Endothelial cell of umbilical vein (primary cell): ENCODE measurements at regions not wholly inside any gene's neighbourhood (a gene's known extent, or its start where the extent isn't known, plus 50 kb on each side); places are given as distances from the start of the nearest gene placed in this dataset.

ENCODE experiments used
- BruUV-seq: library from RNA; stranded (reverse); fragments of 400-500 nt; replicated peaks from 2 replicates; lab custom pipeline; 2021; lab: Mats Ljungman, UMichigan
- CTCF ChIA-PET: fragments of 300-600, 350-600 bp; sonication (Branson Sonifier 250); formaldehyde crosslinking; loops from one replicate; lab custom pipeline; 2021; ENCODE audit warnings: antibody characterized with exemption, inconsistent platforms; lab: Charles Lee
- POLR2A ChIA-PET: fragments of 300-600, 350-600 bp; sonication (Branson Sonifier 250); formaldehyde crosslinking; loops from one replicate; lab custom pipeline; 2021; ENCODE audit warnings: antibody characterized with exemption, inconsistent platforms; lab: Charles Lee
- DNase-seq: peaks from one replicate; pipeline ENCODE4 v3.0.0-alpha.2; 2011; ENCODE audit warnings: low read depth, low spot score
- FAIRE-seq: peaks from 2 replicates; lab custom pipeline; 2011; peaks lifted over from hg19 to GRCh38; lab: Jason Lieb, UNC
- H2AFZ ChIP-seq: 2 replicates; pipeline ENCODE4 v1.6.0; 2012; ENCODE audit warnings: low read depth, low read length, control low read depth, inconsistent platforms
- H3K27ac ChIP-seq: 2 replicates; pipeline ENCODE4 v1.5.1; 2011; ENCODE audit warnings: low read depth, mild to moderate bottlenecking, control low read depth, low read length, moderate library complexity; ENCODE audit not compliant: insufficient read depth
- H3K27me3 ChIP-seq, 2 experiments: 2 replicates each; pipeline versions ENCODE4 v1.6.0 to v1.6.1; 2011; ENCODE audit warnings: low read length in 2 of 2, mixed read lengths in 1 of 2; ENCODE audit not compliant: control insufficient read depth in 2 of 2, insufficient read depth in 2 of 2
- H3K36me3 ChIP-seq, 2 experiments: 2 replicates in 1 of 2; 3 replicates in 1 of 2; pipeline ENCODE4 v1.5.1; 2011; ENCODE audit warnings: low read length in 2 of 2, mild to moderate bottlenecking in 1 of 2, moderate library complexity in 1 of 2; ENCODE audit not compliant: control insufficient read depth in 2 of 2, insufficient read depth in 2 of 2; ENCODE audit errors: extremely low read depth in 1 of 2
- H3K4me1 ChIP-seq: 3 replicates; pipeline ENCODE4 v1.5.1; 2011; ENCODE audit warnings: mild to moderate bottlenecking, low read length; ENCODE audit not compliant: control insufficient read depth, insufficient read depth; ENCODE audit errors: extremely low read depth
- H3K4me2 ChIP-seq: 2 replicates; pipeline ENCODE4 v1.6.1; 2011; ENCODE audit warnings: low read length, control low read depth, mixed read lengths; ENCODE audit not compliant: insufficient read depth
- H3K4me3 ChIP-seq, 3 experiments: fragments of 200-600 bp in 1 of 3; sonication (generic), shearing (Covaris generic) in 1 of 3; replicated peaks in 1 of 3; 2 replicates each; pipeline ENCODE4 v1.5.1; 2011 to 2016; ENCODE audit warnings: control low read depth in 3 of 3, low read length in 3 of 3, mild to moderate bottlenecking in 2 of 3, inconsistent platforms in 1 of 3, low read depth in 1 of 3, moderate library complexity in 1 of 3; ENCODE audit not compliant: insufficient read depth in 1 of 3
- H3K79me2 ChIP-seq: 2 replicates; pipeline ENCODE4 v1.6.0; 2012; ENCODE audit warnings: low read length, inconsistent platforms; ENCODE audit not compliant: control insufficient read depth, insufficient read depth
- H3K9ac ChIP-seq: replicated peaks from 2 replicates; pipeline ENCODE3; 2011; ENCODE audit warnings: low read length, control low read depth; ENCODE audit not compliant: insufficient read depth; ENCODE audit errors: extremely low read depth
- H3K9me1 ChIP-seq: replicated peaks from 3 replicates; pipeline ENCODE4 v1.6.0; 2011; ENCODE audit warnings: mild to moderate bottlenecking, low read length; ENCODE audit not compliant: control insufficient read depth, insufficient read depth; ENCODE audit errors: extremely low read depth
- H3K9me3 ChIP-seq: replicated peaks from 2 replicates; pipeline ENCODE4 v1.5.1; 2012; ENCODE audit warnings: low read length, inconsistent platforms; ENCODE audit not compliant: control insufficient read depth, insufficient read depth
- H4K20me1 ChIP-seq: replicated peaks from 2 replicates; pipeline ENCODE3; 2011; ENCODE audit warnings: mild to moderate bottlenecking, low read length; ENCODE audit not compliant: control insufficient read depth, insufficient read depth; ENCODE audit errors: extremely low read depth
- EZH2 ChIP-seq: IDR thresholded peaks from 2 replicates; pipeline ENCODE4 v1.6.1; 2012; ENCODE audit warnings: borderline replicate concordance, low read depth, mild to moderate bottlenecking, moderate library complexity, low read length, inconsistent platforms; ENCODE audit not compliant: severe bottlenecking
- FOS ChIP-seq: IDR thresholded peaks from 2 replicates; pipeline ENCODE4 v1.6.1; 2011; ENCODE audit warnings: mild to moderate bottlenecking, low read length, moderate library complexity, borderline replicate concordance; ENCODE audit not compliant: insufficient read depth
- GATA2 ChIP-seq: IDR thresholded peaks from 2 replicates; pipeline ENCODE4 v1.7.0; 2011; ENCODE audit warnings: low read depth, mild to moderate bottlenecking, moderate library complexity, mixed read lengths, low read length; ENCODE audit not compliant: insufficient read length, insufficient read depth
- JUN ChIP-seq: IDR thresholded peaks from 2 replicates; pipeline ENCODE4 v1.6.1; 2011; ENCODE audit warnings: borderline replicate concordance, low read depth; ENCODE audit not compliant: insufficient read length, insufficient read depth
- MYC ChIP-seq: IDR thresholded peaks from one replicate; pipeline ENCODE4 v1.6.1; 2011; ENCODE audit warnings: mild to moderate bottlenecking, low read depth, low read length
- POLR2A ChIP-seq: IDR thresholded peaks from 2 replicates; pipeline ENCODE4 v1.6.1; 2012; ENCODE audit warnings: low read depth, mild to moderate bottlenecking, control low read depth, low read length
- POLR2AphosphoS5 ChIP-seq: IDR thresholded peaks from 2 replicates; pipeline ENCODE4 v1.6.1; 2012; ENCODE audit warnings: low read depth, mild to moderate bottlenecking, control low read depth, low read length, moderate library complexity; ENCODE audit not compliant: insufficient read depth
- dilution Hi-C: fragments of 300-500 bp; cut with MboI; formaldehyde crosslinking; loops from one replicate; pipeline ENCODE4 v1.15.0; 2019; ENCODE audit warnings: low sequenced_read_pairs; ENCODE audit not compliant: extremely low pct_ligation_motif_present
- intact Hi-C: fragments of 100-400 bp; cut with micrococcal nuclease; formaldehyde crosslinking; loops from one replicate; pipeline ENCODE4 v1.10.0; 2022
- TF ChIP-seq, protein P1 (sequence below): IDR thresholded peaks from 2 replicates; pipeline ENCODE4 v1.6.1; 2011; ENCODE audit not compliant: insufficient read depth, insufficient read length
- TF ChIP-seq, protein P2 (sequence below), 2 donors: IDR thresholded peaks; 1 replicate in 1 of 2; 2 replicates in 1 of 2; pipeline ENCODE4 v1.5.1; 2011; ENCODE audit warnings: low read length in 2 of 2, mild to moderate bottlenecking in 2 of 2, moderate library complexity in 2 of 2, control low read depth in 1 of 2, inconsistent platforms in 1 of 2, low read depth in 1 of 2; ENCODE audit not compliant: insufficient read depth in 1 of 2; ENCODE audit errors: extremely low read depth in 1 of 2

- no peak for DNase-seq
- intact Hi-C loops = no loop called here
- Histone ChIP-seq H3K9ac (no peak overlapping the region), H3K27me3 (no peaks in the 10 kb centered on the region), H3K9me1 (no peaks in the 10 kb centered on the region), H3K36me3 (no peaks in the 10 kb centered on the region), H3K4me3 (no peak overlapping the region), H3K9me3 (peaks cover 6% of the 10 kb centered on the region), H4K20me1 (no peaks in the 10 kb centered on the region), H2AFZ (no peak overlapping the region), H3K27ac (no peak overlapping the region), H3K79me2 (no peaks in the 10 kb centered on the region), H3K4me1 (no peaks in the 10 kb centered on the region), H3K4me2 (no peak overlapping the region)
- dilution Hi-C loops = no loop called here
- CTCF ChIA-PET = no interaction called here
- no peak for FAIRE-seq
- TF ChIP-seq FOS = no peak
- TF ChIP-seq, protein P1, sequence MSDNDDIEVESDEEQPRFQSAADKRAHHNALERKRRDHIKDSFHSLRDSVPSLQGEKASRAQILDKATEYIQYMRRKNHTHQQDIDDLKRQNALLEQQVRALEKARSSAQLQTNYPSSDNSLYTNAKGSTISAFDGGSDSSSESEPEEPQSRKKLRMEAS = no peak
- no peak for TF ChIP-seq GATA2
- TF ChIP-seq POLR2A = no peak
- TF ChIP-seq POLR2AphosphoS5 = no peak
- TF ChIP-seq MYC = no peak
- POLR2A ChIA-PET = no interaction called here
- BruUV-seq = no TSS peak
Measured at GRCh38 chr3:135645541-135645940, 320.0 kb upstream of the PPP2R3A start.

GRCh38 chr3:135646873-135647272 is 318.7 kb upstream of the PPP2R3A start:
- ChIA-PET POLR2A (no interaction called here), CTCF (no interaction called here)
- no peaks in the 10 kb centered on the region for H3K36me3 ChIP-seq

More at GRCh38 chr3:135646873-135647272, 318.7 kb upstream of the PPP2R3A start:
- Histone ChIP-seq H4K20me1 (no peaks in the 10 kb centered on the region), H2AFZ (no peak overlapping the region), H3K79me2 (no peaks in the 10 kb centered on the region), H3K9me3 (peaks cover 6% of the 10 kb centered on the region), H3K27me3 (no peaks in the 10 kb centered on the region), H3K4me3 (no peak overlapping the region), H3K27ac (no peak overlapping the region), H3K9me1 (no peaks in the 10 kb centered on the region), H3K4me2 (no peak overlapping the region), H3K4me1 (no peaks in the 10 kb centered on the region), H3K9ac (no peak overlapping the region)
- intact Hi-C loops = no loop called here
- dilution Hi-C loops = no loop called here
- FAIRE-seq (no peak), DNase-seq (no peak)
- TF ChIP-seq MYC (no peak), POLR2AphosphoS5 (no peak), GATA2 (no peak), POLR2A (no peak), FOS (no peak), EZH2 (no peak), JUN (no peak)
- TF ChIP-seq, protein P2, sequence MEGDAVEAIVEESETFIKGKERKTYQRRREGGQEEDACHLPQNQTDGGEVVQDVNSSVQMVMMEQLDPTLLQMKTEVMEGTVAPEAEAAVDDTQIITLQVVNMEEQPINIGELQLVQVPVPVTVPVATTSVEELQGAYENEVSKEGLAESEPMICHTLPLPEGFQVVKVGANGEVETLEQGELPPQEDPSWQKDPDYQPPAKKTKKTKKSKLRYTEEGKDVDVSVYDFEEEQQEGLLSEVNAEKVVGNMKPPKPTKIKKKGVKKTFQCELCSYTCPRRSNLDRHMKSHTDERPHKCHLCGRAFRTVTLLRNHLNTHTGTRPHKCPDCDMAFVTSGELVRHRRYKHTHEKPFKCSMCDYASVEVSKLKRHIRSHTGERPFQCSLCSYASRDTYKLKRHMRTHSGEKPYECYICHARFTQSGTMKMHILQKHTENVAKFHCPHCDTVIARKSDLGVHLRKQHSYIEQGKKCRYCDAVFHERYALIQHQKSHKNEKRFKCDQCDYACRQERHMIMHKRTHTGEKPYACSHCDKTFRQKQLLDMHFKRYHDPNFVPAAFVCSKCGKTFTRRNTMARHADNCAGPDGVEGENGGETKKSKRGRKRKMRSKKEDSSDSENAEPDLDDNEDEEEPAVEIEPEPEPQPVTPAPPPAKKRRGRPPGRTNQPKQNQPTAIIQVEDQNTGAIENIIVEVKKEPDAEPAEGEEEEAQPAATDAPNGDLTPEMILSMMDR (IDR thresholded peaks at IDR 0.05; ENCODE audit: extremely low read depth in 1 of 2, insufficient read depth in 1 of 2, low read depth in 1 of 2, low read length in 2 of 2) = no peak
- TF ChIP-seq, protein P1 = no peak
- no TSS peak for BruUV-seq
